Left forelimb (tissue), 1 donor: ENCODE measurements at regions not wholly inside any gene's neighbourhood (a gene's known extent, or its start where the extent isn't known, plus 50 kb on each side); places are given as distances from the start of the nearest gene placed in this dataset.

Source experiments
- DNase-seq: peaks from one replicate; pipeline ENCODE4 v3.0.0-alpha.2; 2018; ENCODE audit warnings: low spot score

- no peak for DNase-seq
These were observed 367.2 kb downstream of the FIGN start for GRCh38 chr2:163368655-163369054.

- no peak for DNase-seq
These were observed 367.8 kb downstream of the FIGN start for GRCh38 chr2:163367825-163368582.

GRCh38 chr2:163364736-163365135 lies 371.1 kb downstream of the FIGN start:
- DNase-seq = no peak

- DNase-seq = no peak
These were observed 382.3 kb downstream of the FIGN start for GRCh38 chr2:163353551-163353950.

GRCh38 chr2:163351966-163352365 lies 383.8 kb downstream of the FIGN start:
- DNase-seq = no peak

- no peak for DNase-seq
These were observed 384.7 kb downstream of the FIGN start for GRCh38 chr2:163351143-163351542.

- no peak for DNase-seq
These were observed 386.9 kb downstream of the FIGN start for GRCh38 chr2:163348857-163349380.

GRCh38 chr2:163347982-163348856 lies 387.6 kb downstream of the FIGN start:
- DNase-seq = peak; percentile 75

- no peak for DNase-seq
These were observed 389.8 kb downstream of the FIGN start for GRCh38 chr2:163345795-163346573.

- no peak for DNase-seq
These were observed 392.5 kb downstream of the FIGN start for GRCh38 chr2:163343316-163343715.

- no peak for DNase-seq
These were observed 394.4 kb downstream of the FIGN start for GRCh38 chr2:163341426-163341825.

- no peak for DNase-seq
These were observed 397.5 kb downstream of the FIGN start for GRCh38 chr2:163338270-163338669.

GRCh38 chr2:163324677-163325076 lies 411.1 kb downstream of the FIGN start:
- no peak for DNase-seq

GRCh38 chr2:163319006-163319405 lies 416.8 kb downstream of the FIGN start:
- DNase-seq = no peak

- DNase-seq = no peak
These were observed 421.1 kb downstream of the FIGN start for GRCh38 chr2:163314712-163315111.

- no peak for DNase-seq
These were observed 423.1 kb downstream of the FIGN start for GRCh38 chr2:163312713-163313112.

GRCh38 chr2:163306647-163307046 lies 429.2 kb downstream of the FIGN start:
- no peak for DNase-seq

- DNase-seq = no peak
These were observed 433.7 kb downstream of the FIGN start for GRCh38 chr2:163302141-163302540.

- DNase-seq = no peak
These were observed 444.0 kb downstream of the FIGN start for GRCh38 chr2:163291790-163292189.

GRCh38 chr2:163281717-163282116 lies 443.1 kb upstream of the KCNH7 start:
- DNase-seq = no peak

GRCh38 chr2:163269374-163270021 lies 430.9 kb upstream of the KCNH7 start:
- DNase-seq = no peak

- no peak for DNase-seq
These were observed 428.2 kb upstream of the KCNH7 start for GRCh38 chr2:163266772-163267171.
